H9 (cell line): ENCODE measurements at regions not wholly inside any gene's neighbourhood (a gene's known extent, or its start where the extent isn't known, plus 50 kb on each side); places are given as distances from the start of the nearest gene placed in this dataset.

Experiments
- DNase-seq: peaks from one replicate; pipeline ENCODE4 v3.0.0-alpha.2; 2017
- H2AFZ ChIP-seq: one replicate; pipeline ENCODE4 v1.6.1; 2013; ENCODE audit warnings: mild to moderate bottlenecking, low read length, control low read depth, moderate library complexity
- H2AK5ac ChIP-seq: 2 replicates; pipeline ENCODE4 v1.6.1; 2013; ENCODE audit warnings: low read length, control low read depth, mixed read lengths; ENCODE audit not compliant: insufficient read length
- H2BK120ac ChIP-seq: one replicate; pipeline ENCODE4 v1.6.1; 2013; ENCODE audit warnings: low read depth, mild to moderate bottlenecking, low read length, control low read depth, inconsistent platforms; ENCODE audit not compliant: poor library complexity, severe bottlenecking
- H2BK12ac ChIP-seq: 2 replicates; pipeline ENCODE4 v1.6.1; 2013; ENCODE audit warnings: low read length, control low read depth, mixed read lengths, low read depth; ENCODE audit not compliant: insufficient read length
- H2BK15ac ChIP-seq: 2 replicates; pipeline ENCODE4 v1.6.1; 2013; ENCODE audit warnings: low read depth, low read length, control low read depth
- H2BK20ac ChIP-seq: one replicate; pipeline ENCODE4 v1.6.1; 2013; ENCODE audit warnings: low read depth, mild to moderate bottlenecking, low read length, control low read depth, inconsistent platforms; ENCODE audit not compliant: poor library complexity, severe bottlenecking
- H2BK5ac ChIP-seq: 2 replicates; pipeline ENCODE4 v1.6.1; 2013; ENCODE audit warnings: low read length, control low read depth, mixed read lengths; ENCODE audit not compliant: insufficient read length
- H3K14ac ChIP-seq: 2 replicates; pipeline ENCODE4 v1.6.1; 2013; ENCODE audit warnings: low read length, control low read depth; ENCODE audit not compliant: insufficient read depth
- H3K18ac ChIP-seq: 2 replicates; pipeline ENCODE4 v1.6.1; 2013; ENCODE audit warnings: low read depth, mild to moderate bottlenecking, mixed read lengths, low read length, control low read depth; ENCODE audit not compliant: insufficient read length
- H3K23ac ChIP-seq: 2 replicates; pipeline ENCODE4 v1.6.1; 2013; ENCODE audit warnings: low read length, control low read depth, mixed read lengths, low read depth; ENCODE audit not compliant: insufficient read length
- H3K23me2 ChIP-seq: 2 replicates; pipeline ENCODE4 v1.6.1; 2013; ENCODE audit warnings: low read depth, mild to moderate bottlenecking, mixed read lengths, low read length, control low read depth; ENCODE audit not compliant: insufficient read length, poor library complexity, severe bottlenecking
- H3K27ac ChIP-seq: 2 replicates; pipeline ENCODE4 v1.5.1; 2013; ENCODE audit warnings: low read length, control low read depth, mixed read lengths, low read depth; ENCODE audit not compliant: insufficient read length
- H3K27me3 ChIP-seq: 2 replicates; pipeline ENCODE4 v1.6.1; 2013; ENCODE audit warnings: low read length, control low read depth, inconsistent platforms; ENCODE audit not compliant: insufficient read depth
- H3K4ac ChIP-seq: 2 replicates; pipeline ENCODE4 v1.6.1; 2013; ENCODE audit warnings: low read depth, mild to moderate bottlenecking, control low read depth, inconsistent platforms, low read length, moderate library complexity
- H3K4me1 ChIP-seq: 2 replicates; pipeline ENCODE4 v1.6.1; 2013; ENCODE audit warnings: low read length, control low read depth, inconsistent platforms; ENCODE audit not compliant: insufficient read depth
- H3K4me2 ChIP-seq: 2 replicates; pipeline ENCODE4 v1.6.1; 2013; ENCODE audit warnings: low read length, control low read depth, mixed read lengths; ENCODE audit not compliant: insufficient read length, insufficient read depth
- H3K56ac ChIP-seq: 2 replicates; pipeline ENCODE4 v1.6.1; 2013; ENCODE audit warnings: low read depth, mild to moderate bottlenecking, mixed read lengths, low read length, control low read depth; ENCODE audit not compliant: insufficient read length
- H3K79me1 ChIP-seq: 2 replicates; pipeline ENCODE4 v1.6.1; 2013; ENCODE audit warnings: low read depth, mild to moderate bottlenecking, moderate library complexity, low read length, control low read depth, inconsistent platforms; ENCODE audit not compliant: insufficient read depth, poor library complexity, severe bottlenecking
- H3K79me2 ChIP-seq: 2 replicates; pipeline ENCODE4 v1.6.1; 2013; ENCODE audit warnings: low read length, control low read depth, inconsistent platforms; ENCODE audit not compliant: insufficient read depth
- H3K9ac ChIP-seq: 2 replicates; pipeline ENCODE4 v1.6.1; 2013; ENCODE audit warnings: low read length, control low read depth, mixed read lengths; ENCODE audit not compliant: insufficient read length; ENCODE audit errors: extremely low read depth
- H3K9me3 ChIP-seq: one replicate; pipeline ENCODE4 v1.6.1; 2013; ENCODE audit warnings: low read depth, low read length, inconsistent platforms; ENCODE audit not compliant: control insufficient read depth
- H3T11ph ChIP-seq: one replicate; pipeline ENCODE4 v1.6.1; 2013; ENCODE audit warnings: mild to moderate bottlenecking, low read length, control low read depth, inconsistent platforms
- H4K20me1 ChIP-seq: one replicate; pipeline ENCODE4 v1.6.1; 2013; ENCODE audit not compliant: control insufficient read depth, insufficient read length, insufficient read depth
- H4K5ac ChIP-seq: 2 replicates; pipeline ENCODE4 v1.6.1; 2013; ENCODE audit warnings: low read depth, mild to moderate bottlenecking, mixed read lengths, low read length, control low read depth; ENCODE audit not compliant: insufficient read length
- H4K8ac ChIP-seq: replicated peaks from 2 replicates; pipeline ENCODE4 v1.6.1; 2013; ENCODE audit warnings: low read length, control low read depth, mixed read lengths, low read depth; ENCODE audit not compliant: insufficient read length
- H4K91ac ChIP-seq: 2 replicates; pipeline ENCODE4 v1.6.1; 2013; ENCODE audit warnings: low read depth, mild to moderate bottlenecking, moderate library complexity, mixed read lengths, low read length, control low read depth; ENCODE audit not compliant: insufficient read length
- H3K27ac Mint-ChIP-seq, 3 experiments: 2 replicates in 2 of 3; 3 replicates in 1 of 3; pipeline ENCODE4 v1.8.0; 2020 to 2021; ENCODE audit warnings: mixed read lengths in 3 of 3, mild to moderate bottlenecking in 1 of 3, moderate library complexity in 1 of 3
- H3K27me3 Mint-ChIP-seq: 2 replicates; pipeline ENCODE4 v1.8.0; 2021; ENCODE audit warnings: low read depth, mild to moderate bottlenecking, moderate library complexity, mixed read lengths
- H3K36me3 Mint-ChIP-seq, 3 experiments: 2 replicates in 2 of 3; 3 replicates in 1 of 3; pipeline ENCODE4 v1.8.0; 2020 to 2021; ENCODE audit warnings: low read depth in 3 of 3, mixed read lengths in 3 of 3; ENCODE audit not compliant: insufficient read depth in 1 of 3
- H3K4me1 Mint-ChIP-seq, 2 experiments: 2 replicates each; pipeline ENCODE4 v1.8.0; 2020; ENCODE audit warnings: mixed read lengths in 2 of 2
- H3K4me3 Mint-ChIP-seq, 2 experiments: 2 replicates in 1 of 2; 3 replicates in 1 of 2; pipeline ENCODE4 v1.8.0; 2020 to 2021; ENCODE audit warnings: mild to moderate bottlenecking in 2 of 2, mixed read lengths in 2 of 2, moderate library complexity in 1 of 2
- H3K9me3 Mint-ChIP-seq, 2 experiments: 2 replicates in 1 of 2; 3 replicates in 1 of 2; pipeline ENCODE4 v1.8.0; 2020; ENCODE audit warnings: mild to moderate bottlenecking in 2 of 2, mixed read lengths in 2 of 2, moderate library complexity in 1 of 2
- WGBS: extraction: QIAGEN DNeasy Blood & Tissue Kit; methylation state at CpG from one replicate; pipeline ENCODE4 v1.1.7; 2013; ENCODE audit warnings: missing lambda C conversion rate, low lambda C conversion rate, mixed read lengths; ENCODE audit not compliant: insufficient read length; ENCODE audit errors: extremely low coverage; 5-methylcytosine and 5-hydroxymethylcytosine counted together
- TF ChIP-seq, protein P1 (sequence below): fragments of 200-600 bp; sonication (generic); conservative IDR thresholded peaks from 3 replicates; pipeline ENCODE4 v1.8.0; 2021; ENCODE audit warnings: antibody characterized with exemption, mild to moderate bottlenecking

DNA sequence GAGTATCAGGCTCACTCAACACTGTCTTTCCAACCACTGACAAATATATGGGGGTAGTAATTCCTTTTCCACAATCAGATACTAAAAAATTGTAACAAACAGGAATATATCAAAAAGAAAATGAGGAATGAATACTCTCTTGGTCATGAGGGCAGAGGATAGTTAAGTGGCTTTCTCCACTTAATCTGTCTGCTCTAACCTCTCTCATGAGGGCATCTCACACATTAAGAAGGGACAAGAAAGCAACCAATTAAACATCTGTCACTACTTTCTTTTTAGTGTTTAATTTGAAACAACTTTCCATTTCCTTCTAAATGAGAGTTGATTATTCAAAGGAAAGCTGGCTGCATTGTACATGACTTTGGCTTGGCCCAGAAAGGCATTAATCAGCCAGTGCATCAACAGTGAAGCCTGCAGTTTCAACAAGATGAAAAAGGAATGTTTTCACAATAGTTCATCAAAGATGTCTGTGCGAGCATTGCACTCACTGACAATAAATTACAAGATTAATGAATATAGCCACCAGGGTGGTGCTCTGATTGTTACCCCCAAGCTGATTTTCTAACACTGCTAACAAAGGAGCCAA, 142.0 kb downstream of the SEC23A start:
- H3K9me3 Mint-ChIP-seq, result no peaks in the 10 kb centered on the region
- TF ChIP-seq, protein P1, sequence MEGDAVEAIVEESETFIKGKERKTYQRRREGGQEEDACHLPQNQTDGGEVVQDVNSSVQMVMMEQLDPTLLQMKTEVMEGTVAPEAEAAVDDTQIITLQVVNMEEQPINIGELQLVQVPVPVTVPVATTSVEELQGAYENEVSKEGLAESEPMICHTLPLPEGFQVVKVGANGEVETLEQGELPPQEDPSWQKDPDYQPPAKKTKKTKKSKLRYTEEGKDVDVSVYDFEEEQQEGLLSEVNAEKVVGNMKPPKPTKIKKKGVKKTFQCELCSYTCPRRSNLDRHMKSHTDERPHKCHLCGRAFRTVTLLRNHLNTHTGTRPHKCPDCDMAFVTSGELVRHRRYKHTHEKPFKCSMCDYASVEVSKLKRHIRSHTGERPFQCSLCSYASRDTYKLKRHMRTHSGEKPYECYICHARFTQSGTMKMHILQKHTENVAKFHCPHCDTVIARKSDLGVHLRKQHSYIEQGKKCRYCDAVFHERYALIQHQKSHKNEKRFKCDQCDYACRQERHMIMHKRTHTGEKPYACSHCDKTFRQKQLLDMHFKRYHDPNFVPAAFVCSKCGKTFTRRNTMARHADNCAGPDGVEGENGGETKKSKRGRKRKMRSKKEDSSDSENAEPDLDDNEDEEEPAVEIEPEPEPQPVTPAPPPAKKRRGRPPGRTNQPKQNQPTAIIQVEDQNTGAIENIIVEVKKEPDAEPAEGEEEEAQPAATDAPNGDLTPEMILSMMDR, result no peak
- H3K79me1 ChIP-seq, result no peaks in the 10 kb centered on the region
- H3K18ac ChIP-seq, result no peak overlapping the region
- H3K56ac ChIP-seq, result no peak overlapping the region
- no peak overlapping the region for H3K14ac ChIP-seq
- no peak overlapping the region for H2AK5ac ChIP-seq
- H3K4me3 Mint-ChIP-seq, result no peak overlapping the region
- H3K9me3 ChIP-seq, result no peaks in the 10 kb centered on the region
- no peak overlapping the region for H3K4ac ChIP-seq
- H4K91ac ChIP-seq, result no peak overlapping the region
- H2AFZ ChIP-seq, result no peak overlapping the region
- no peaks in the 10 kb centered on the region for H3K4me1 ChIP-seq
- whole genome bisulfite sequencing, result no CpG with 5 or more reads among the region's 1 CpG
- H3K9ac ChIP-seq, result no peak overlapping the region
- H2BK5ac ChIP-seq, result no peak overlapping the region
- no peak overlapping the region for H4K5ac ChIP-seq
- H3K23ac ChIP-seq, result no peak overlapping the region
- no peak overlapping the region for H3K27ac ChIP-seq
- no peak overlapping the region for H4K8ac ChIP-seq
- no peak overlapping the region for H2BK120ac ChIP-seq
- no peaks in the 10 kb centered on the region for H3K4me1 Mint-ChIP-seq
- no peak overlapping the region for H3K4me2 ChIP-seq
- H3K27ac Mint-ChIP-seq, result no peak overlapping the region
- H2BK15ac ChIP-seq, result no peak overlapping the region
- H2BK12ac ChIP-seq, result no peak overlapping the region
- H3K36me3 Mint-ChIP-seq, result no peaks in the 10 kb centered on the region
- no peak for DNase-seq
- no peaks in the 10 kb centered on the region for H3K27me3 Mint-ChIP-seq
- no peak overlapping the region for H3T11ph ChIP-seq
- no peaks in the 10 kb centered on the region for H3K23me2 ChIP-seq
- no peaks in the 10 kb centered on the region for H3K79me2 ChIP-seq
- H2BK20ac ChIP-seq, result no peak overlapping the region
- H4K20me1 ChIP-seq, result no peaks in the 10 kb centered on the region
- no peaks in the 10 kb centered on the region; the same call in 1 of the 2 replicates for H3K27me3 ChIP-seq
